ENCODE measurements at regions not wholly inside any gene's neighbourhood (a gene's known extent, or its start where the extent isn't known, plus 50 kb on each side); places are given as distances from the start of the nearest gene placed in this dataset.

- no peak for TF ChIP-seq REST (IDR thresholded peaks at IDR 0.05; ENCODE audit: low read depth)
- TF ChIP-seq ZBTB7A (IDR thresholded peaks at IDR 0.05; ENCODE audit: low read depth): no peak
- no peak for TF ChIP-seq EGR1 (IDR thresholded peaks at IDR 0.05)
- no peak for TF ChIP-seq TEAD4 (IDR thresholded peaks at IDR 0.05)
- TF ChIP-seq USF1 (IDR thresholded peaks at IDR 0.05): no peak
- no peak for TF ChIP-seq TCF12 (IDR thresholded peaks at IDR 0.05; ENCODE audit: low read depth)
- TF ChIP-seq CREB1 (IDR thresholded peaks at IDR 0.05; ENCODE audit: low read depth): no peak
- TF ChIP-seq MAX (IDR thresholded peaks at IDR 0.05): no peak
- TF ChIP-seq EP300 (IDR thresholded peaks at IDR 0.05; ENCODE audit: borderline replicate concordance): no peak
- TF ChIP-seq TAF1 (IDR thresholded peaks at IDR 0.05; ENCODE audit: low read depth): no peak
- TF ChIP-seq NFIC (IDR thresholded peaks at IDR 0.05): no peak
- TF ChIP-seq CEBPB (IDR thresholded peaks at IDR 0.05): no peak
- no peak for TF ChIP-seq YY1 (IDR thresholded peaks at IDR 0.05; ENCODE audit: low read depth)
- no peak for TF ChIP-seq FOXM1 (IDR thresholded peaks at IDR 0.05; ENCODE audit: borderline replicate concordance, low read depth)
- no peak for TF ChIP-seq RAD21 (IDR thresholded peaks at IDR 0.05; ENCODE audit: low read depth)
These were observed 542.3 kb downstream of the CYLC2 start for GRCh38 chr9:103537426-103537825.

- TF ChIP-seq NFIC (IDR thresholded peaks at IDR 0.05) (no peak), EGR1 (IDR thresholded peaks at IDR 0.05) (no peak), EP300 (IDR thresholded peaks at IDR 0.05; ENCODE audit: borderline replicate concordance) (no peak), TCF12 (IDR thresholded peaks at IDR 0.05; ENCODE audit: low read depth) (no peak), TAF1 (IDR thresholded peaks at IDR 0.05; ENCODE audit: low read depth) (no peak), USF1 (IDR thresholded peaks at IDR 0.05) (no peak), REST (IDR thresholded peaks at IDR 0.05; ENCODE audit: low read depth) (no peak), TEAD4 (IDR thresholded peaks at IDR 0.05) (no peak), CEBPB (IDR thresholded peaks at IDR 0.05) (no peak), CREB1 (IDR thresholded peaks at IDR 0.05; ENCODE audit: low read depth) (no peak), FOXM1 (IDR thresholded peaks at IDR 0.05; ENCODE audit: borderline replicate concordance, low read depth) (no peak), MAX (IDR thresholded peaks at IDR 0.05) (no peak), YY1 (IDR thresholded peaks at IDR 0.05; ENCODE audit: low read depth) (no peak), RAD21 (IDR thresholded peaks at IDR 0.05; ENCODE audit: low read depth) (no peak)
These were observed 548.8 kb upstream of the SMC2 start for GRCh38 chr9:103545260-103545659.

GRCh38 chr9:103552712-103553111 is 541.4 kb upstream of the SMC2 start:
- TF ChIP-seq EP300 (IDR thresholded peaks at IDR 0.05; ENCODE audit: borderline replicate concordance) (no peak), REST (IDR thresholded peaks at IDR 0.05; ENCODE audit: low read depth) (no peak), TAF1 (IDR thresholded peaks at IDR 0.05; ENCODE audit: low read depth) (no peak), CREB1 (IDR thresholded peaks at IDR 0.05; ENCODE audit: low read depth) (no peak), CEBPB (IDR thresholded peaks at IDR 0.05) (no peak), MAX (IDR thresholded peaks at IDR 0.05) (no peak), EGR1 (IDR thresholded peaks at IDR 0.05) (no peak), USF1 (IDR thresholded peaks at IDR 0.05) (no peak)

- no peak for TF ChIP-seq NFIC (IDR thresholded peaks at IDR 0.05)
- TF ChIP-seq CREB1 (IDR thresholded peaks at IDR 0.05; ENCODE audit: low read depth): no peak
- no peak for TF ChIP-seq CEBPB (IDR thresholded peaks at IDR 0.05)
- TF ChIP-seq USF1 (IDR thresholded peaks at IDR 0.05): no peak
These were observed 520.1 kb upstream of the SMC2 start for GRCh38 chr9:103574056-103574455.
